ENCODE measurements at regions not wholly inside any gene's neighbourhood (a gene's known extent, or its start where the extent isn't known, plus 50 kb on each side); places are given as distances from the start of the nearest gene placed in this dataset.

GRCh38 chr5:34522599-34523386 is 133.3 kb upstream of the RAI14 start:
- DNase-seq (ENCODE audit: insufficient read length, low spot score) (peak; percentile 33), FAIRE-seq (peak; percentile 64)
- TF ChIP-seq CTCF (IDR thresholded peaks at IDR 0.05; ENCODE audit: insufficient read depth, missing control alignments) = peak; percentile 86

GRCh38 chr5:34523387-34523726 is 132.8 kb upstream of the RAI14 start:
- DNase-seq (ENCODE audit: insufficient read length, low spot score) (no peak), FAIRE-seq (no peak)
- no peak for TF ChIP-seq CTCF (IDR thresholded peaks at IDR 0.05; ENCODE audit: insufficient read depth, missing control alignments)

GRCh38 chr5:34524123-34524522 is 132.0 kb upstream of the RAI14 start:
- FAIRE-seq (no peak), DNase-seq (ENCODE audit: insufficient read length, low spot score) (no peak)
- no peak for TF ChIP-seq CTCF (IDR thresholded peaks at IDR 0.05; ENCODE audit: insufficient read depth, missing control alignments)

- FAIRE-seq = no peak
- TF ChIP-seq CTCF (IDR thresholded peaks at IDR 0.05; ENCODE audit: insufficient read depth, missing control alignments) = no peak
- no peak for DNase-seq (ENCODE audit: insufficient read length, low spot score)
These were observed 130.4 kb upstream of the RAI14 start for GRCh38 chr5:34525761-34526160.

- no peak for TF ChIP-seq CTCF (IDR thresholded peaks at IDR 0.05; ENCODE audit: insufficient read depth, missing control alignments)
- DNase-seq (ENCODE audit: insufficient read length, low spot score) = no peak
- FAIRE-seq = no peak
These were observed 129.3 kb upstream of the RAI14 start for GRCh38 chr5:34526682-34527305.

GRCh38 chr5:34529581-34530331 is 126.4 kb upstream of the RAI14 start:
- DNase-seq (ENCODE audit: insufficient read length, low spot score) (no peak), FAIRE-seq (no peak)
- TF ChIP-seq CTCF (IDR thresholded peaks at IDR 0.05; ENCODE audit: insufficient read depth, missing control alignments) = no peak
